CD4-positive, alpha-beta T cell (primary cell): ENCODE measurements at regions not wholly inside any gene's neighbourhood (a gene's known extent, or its start where the extent isn't known, plus 50 kb on each side); places are given as distances from the start of the nearest gene placed in this dataset.

Source experiments
- ATAC-seq: fragments of 200-7000 bp; cut with Tn5 transposase; one replicate; pipeline ENCODE4 v1.10.0; 2022; ENCODE audit warnings: mild to moderate bottlenecking; ENCODE audit not compliant: poor library complexity
- CTCF ChIA-PET: fragments of 350-600 bp; sonication (Branson Sonifier 250); formaldehyde crosslinking; loops from one replicate; lab custom pipeline; 2021; ENCODE audit warnings: antibody characterized with exemption, inconsistent platforms; lab: Charles Lee
- POLR2A ChIA-PET: fragments of 350-600 bp; sonication (Branson Sonifier 250); formaldehyde crosslinking; loops from one replicate; lab custom pipeline; 2021; ENCODE audit warnings: antibody characterized with exemption, inconsistent platforms; lab: Charles Lee
- DNase-seq, 14 experiments: peaks; one replicate each; pipeline ENCODE4 v3.0.0-alpha.2; 2013 to 2020; ENCODE audit warnings: mixed read lengths in 2 of 14
- H3K27ac ChIP-seq, 2 donors: one replicate each; pipeline versions ENCODE4 v1.5.1 to v1.7.0; 2013; ENCODE audit warnings: low read length in 2 of 2, low read depth in 1 of 2, mild to moderate bottlenecking in 1 of 2
- H3K27me3 ChIP-seq, 2 experiments: 1 replicate in 1 of 2; 2 replicates in 1 of 2; pipeline versions ENCODE4 v1.6.1 to v1.7.0; 2013; ENCODE audit warnings: low read length in 2 of 2, control low read depth in 1 of 2, mild to moderate bottlenecking in 1 of 2, moderate library complexity in 1 of 2; ENCODE audit not compliant: insufficient read depth in 2 of 2, control insufficient read depth in 1 of 2
- H3K36me3 ChIP-seq: one replicate; pipeline ENCODE4 v1.6.1; 2013; ENCODE audit warnings: low read length, control low read depth; ENCODE audit not compliant: insufficient read depth
- H3K4me1 ChIP-seq: one replicate; pipeline ENCODE4 v1.6.1; 2013; ENCODE audit warnings: low read length, control low read depth; ENCODE audit not compliant: insufficient read depth
- H3K4me3 ChIP-seq: one replicate; pipeline ENCODE4 v1.5.1; 2013; ENCODE audit warnings: mild to moderate bottlenecking, low read length, moderate library complexity
- H3K9me3 ChIP-seq, 2 experiments: 1 replicate in 1 of 2; 2 replicates in 1 of 2; pipeline versions ENCODE4 v1.6.1 to v1.7.0; 2013; ENCODE audit warnings: low read length in 2 of 2, mild to moderate bottlenecking in 2 of 2, control low read depth in 1 of 2, moderate library complexity in 1 of 2; ENCODE audit not compliant: control insufficient read depth in 1 of 2, insufficient read depth in 1 of 2
- H3K27ac Mint-ChIP-seq: one replicate; pipeline ENCODE4 v1.8.0; 2020; ENCODE audit warnings: mixed read lengths
- H3K27me3 Mint-ChIP-seq: one replicate; pipeline ENCODE4 v1.8.0; 2021; ENCODE audit warnings: mixed read lengths
- H3K36me3 Mint-ChIP-seq: one replicate; pipeline ENCODE4 v1.8.0; 2021; ENCODE audit warnings: low read depth, mixed read lengths
- H3K4me1 Mint-ChIP-seq: one replicate; pipeline ENCODE4 v1.8.0; 2021; ENCODE audit warnings: low read depth, mixed read lengths
- H3K4me3 Mint-ChIP-seq: one replicate; pipeline ENCODE4 v1.8.0; 2020; ENCODE audit warnings: mild to moderate bottlenecking, mixed read lengths
- H3K9me3 Mint-ChIP-seq: one replicate; pipeline ENCODE4 v1.8.0; 2020; ENCODE audit warnings: mixed read lengths
- intact Hi-C, 2 experiments: fragments of 100-400 bp; cut with DNase I in 1 of 2; cut with micrococcal nuclease in 1 of 2; formaldehyde crosslinking; loops; one replicate each; pipeline versions ENCODE4 v1.15.1 to v1.9.0; 2023 to 2025; cut with DNase I, micrococcal nuclease
- TF ChIP-seq, protein P1 (sequence below): fragments of 200-600 bp; IDR thresholded peaks from one replicate; pipeline ENCODE4 v1.8.0; 2022; ENCODE audit warnings: antibody characterized with exemption, mild to moderate bottlenecking

DNA sequence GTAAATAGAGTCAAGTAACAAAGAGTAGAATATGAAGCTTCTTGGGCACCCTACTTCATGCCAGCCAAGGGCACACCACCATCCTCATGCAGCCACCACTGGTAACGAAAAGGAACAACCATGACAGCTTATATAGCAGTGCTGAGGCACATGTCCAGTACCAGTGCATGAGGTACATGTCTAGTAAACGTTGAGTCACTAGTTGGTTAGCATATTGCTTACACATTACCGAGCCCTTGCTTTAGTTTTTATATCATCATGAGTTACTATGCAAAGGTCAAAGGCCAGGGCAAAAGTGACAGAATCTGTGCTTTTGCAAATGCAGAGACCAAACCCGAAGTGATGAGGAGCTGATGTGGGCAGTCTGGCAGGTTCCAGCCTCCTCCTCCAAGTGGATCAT is 147.1 kb upstream of the MAP1B start:
- TF ChIP-seq, protein P1, sequence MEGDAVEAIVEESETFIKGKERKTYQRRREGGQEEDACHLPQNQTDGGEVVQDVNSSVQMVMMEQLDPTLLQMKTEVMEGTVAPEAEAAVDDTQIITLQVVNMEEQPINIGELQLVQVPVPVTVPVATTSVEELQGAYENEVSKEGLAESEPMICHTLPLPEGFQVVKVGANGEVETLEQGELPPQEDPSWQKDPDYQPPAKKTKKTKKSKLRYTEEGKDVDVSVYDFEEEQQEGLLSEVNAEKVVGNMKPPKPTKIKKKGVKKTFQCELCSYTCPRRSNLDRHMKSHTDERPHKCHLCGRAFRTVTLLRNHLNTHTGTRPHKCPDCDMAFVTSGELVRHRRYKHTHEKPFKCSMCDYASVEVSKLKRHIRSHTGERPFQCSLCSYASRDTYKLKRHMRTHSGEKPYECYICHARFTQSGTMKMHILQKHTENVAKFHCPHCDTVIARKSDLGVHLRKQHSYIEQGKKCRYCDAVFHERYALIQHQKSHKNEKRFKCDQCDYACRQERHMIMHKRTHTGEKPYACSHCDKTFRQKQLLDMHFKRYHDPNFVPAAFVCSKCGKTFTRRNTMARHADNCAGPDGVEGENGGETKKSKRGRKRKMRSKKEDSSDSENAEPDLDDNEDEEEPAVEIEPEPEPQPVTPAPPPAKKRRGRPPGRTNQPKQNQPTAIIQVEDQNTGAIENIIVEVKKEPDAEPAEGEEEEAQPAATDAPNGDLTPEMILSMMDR = no peak
- no peak overlapping the region for H3K27ac Mint-ChIP-seq
- no peaks in the 10 kb centered on the region for H3K4me1 ChIP-seq
- H3K27ac ChIP-seq = no peak overlapping the region
- ATAC-seq (no peak), DNase-seq (no peak)
- no peaks in the 10 kb centered on the region for H3K36me3 ChIP-seq
- intact Hi-C loops = no loop called here
- H3K36me3 Mint-ChIP-seq = no peaks in the 10 kb centered on the region
- H3K27me3 Mint-ChIP-seq = no peaks in the 10 kb centered on the region
- no peaks in the 10 kb centered on the region for H3K9me3 Mint-ChIP-seq
- H3K27me3 ChIP-seq = no peaks in the 10 kb centered on the region
- H3K4me3 ChIP-seq = no peak overlapping the region
- H3K4me3 Mint-ChIP-seq = no peak overlapping the region
- H3K4me1 Mint-ChIP-seq = no peaks in the 10 kb centered on the region
- POLR2A ChIA-PET = no interaction called here
- CTCF ChIA-PET = no interaction called here
- peaks cover 0 to 3% of the 10 kb centered on the region in 2 experiments for H3K9me3 ChIP-seq

DNA sequence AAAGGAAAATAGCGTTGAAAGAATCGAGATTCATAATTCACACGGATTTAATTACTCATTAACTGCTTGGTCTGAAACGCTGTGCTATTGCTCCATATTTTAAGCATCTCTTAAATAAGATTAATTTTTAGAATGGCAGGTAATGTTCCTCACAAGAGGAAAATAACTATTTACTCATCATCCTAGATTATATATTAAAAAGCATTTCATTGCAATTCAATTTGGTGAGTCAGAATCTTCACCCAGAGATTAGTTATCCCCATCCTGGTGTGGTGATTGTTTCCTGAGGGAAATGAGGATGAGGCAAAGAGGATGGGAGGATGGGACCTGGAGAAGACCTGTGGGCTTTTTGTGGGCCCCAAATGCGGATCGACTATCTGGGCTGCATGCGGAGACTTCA is 145.5 kb upstream of the MAP1B start:
- Mint-ChIP-seq H3K27ac (no peak overlapping the region), H3K9me3 (no peaks in the 10 kb centered on the region), H3K27me3 (peaks cover 10% of the 10 kb centered on the region), H3K4me1 (no peaks in the 10 kb centered on the region), H3K36me3 (no peaks in the 10 kb centered on the region), H3K4me3 (no peak overlapping the region)
- Histone ChIP-seq H3K4me1 (no peaks in the 10 kb centered on the region), H3K9me3 (no peaks in the 10 kb centered on the region), H3K4me3 (no peak overlapping the region), H3K27me3 (no peaks in the 10 kb centered on the region), H3K36me3 (no peaks in the 10 kb centered on the region), H3K27ac (no peak overlapping the region)
- ChIA-PET POLR2A (no interaction called here), CTCF (no interaction called here)
- no peak for ATAC-seq
- intact Hi-C loops = no loop called here
- DNase-seq = no peak
- TF ChIP-seq, protein P1 = no peak

GRCh38 chr5:71969460-71969859 is 137.8 kb upstream of the MAP1B start:
- Histone ChIP-seq H3K9me3 (no peaks in the 10 kb centered on the region), H3K27me3 (no peaks in the 10 kb centered on the region), H3K4me1 (no peaks in the 10 kb centered on the region), H3K36me3 (no peaks in the 10 kb centered on the region), H3K27ac (no peak overlapping the region), H3K4me3 (no peak overlapping the region)
- no peak overlapping the region for H3K27ac Mint-ChIP-seq
- H3K36me3 Mint-ChIP-seq = no peaks in the 10 kb centered on the region
- TF ChIP-seq, protein P1 = no peak
- DNase-seq (no peak), ATAC-seq (no peak)
- H3K4me3 Mint-ChIP-seq = no peak overlapping the region
- H3K27me3 Mint-ChIP-seq = peaks cover 28% of the 10 kb centered on the region
- no peaks in the 10 kb centered on the region for H3K4me1 Mint-ChIP-seq
- CTCF ChIA-PET = no interaction called here
- intact Hi-C loops = no loop called here
- H3K9me3 Mint-ChIP-seq = no peaks in the 10 kb centered on the region
- POLR2A ChIA-PET = no interaction called here
